ENCODE measurements at regions not wholly inside any gene's neighbourhood (a gene's known extent, or its start where the extent isn't known, plus 50 kb on each side); places are given as distances from the start of the nearest gene placed in this dataset.
"Not testable (repeated sequence)": the region's sequence is repeated elsewhere in the genome, so short reads cannot be mapped to it uniquely, and the experiment has no call there.

DNA sequence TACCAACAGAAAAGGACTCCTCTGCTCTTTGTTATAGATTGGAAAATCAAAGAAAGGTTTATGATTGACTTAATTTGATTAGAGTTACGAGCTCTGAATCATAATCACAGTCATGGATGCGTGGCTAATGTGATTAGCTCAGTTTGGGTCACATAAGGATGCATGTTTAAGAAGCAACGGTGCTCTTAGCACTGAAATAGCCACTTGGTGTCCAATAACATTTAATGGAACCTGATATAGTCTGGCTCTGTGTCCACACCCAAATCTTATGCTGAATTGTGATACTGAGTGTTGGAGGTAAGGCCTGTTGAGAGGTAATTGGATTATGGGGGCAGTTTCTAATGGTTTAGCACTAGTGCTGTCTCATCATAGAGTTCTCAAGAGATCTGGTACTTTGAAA, 501.6 kb downstream of the SLC6A15 start:
- POLR2A ChIA-PET: no interaction called here
- no peak for DNase-seq (ENCODE audit: extremely low spot score)
- CTCF ChIA-PET: interaction anchor here (0.7 kb wide), 1 partner anchor 32 kb away, joined by 3 read pairs; no protein-coding TSS in a partner anchor
- TF ChIP-seq, protein P1, sequence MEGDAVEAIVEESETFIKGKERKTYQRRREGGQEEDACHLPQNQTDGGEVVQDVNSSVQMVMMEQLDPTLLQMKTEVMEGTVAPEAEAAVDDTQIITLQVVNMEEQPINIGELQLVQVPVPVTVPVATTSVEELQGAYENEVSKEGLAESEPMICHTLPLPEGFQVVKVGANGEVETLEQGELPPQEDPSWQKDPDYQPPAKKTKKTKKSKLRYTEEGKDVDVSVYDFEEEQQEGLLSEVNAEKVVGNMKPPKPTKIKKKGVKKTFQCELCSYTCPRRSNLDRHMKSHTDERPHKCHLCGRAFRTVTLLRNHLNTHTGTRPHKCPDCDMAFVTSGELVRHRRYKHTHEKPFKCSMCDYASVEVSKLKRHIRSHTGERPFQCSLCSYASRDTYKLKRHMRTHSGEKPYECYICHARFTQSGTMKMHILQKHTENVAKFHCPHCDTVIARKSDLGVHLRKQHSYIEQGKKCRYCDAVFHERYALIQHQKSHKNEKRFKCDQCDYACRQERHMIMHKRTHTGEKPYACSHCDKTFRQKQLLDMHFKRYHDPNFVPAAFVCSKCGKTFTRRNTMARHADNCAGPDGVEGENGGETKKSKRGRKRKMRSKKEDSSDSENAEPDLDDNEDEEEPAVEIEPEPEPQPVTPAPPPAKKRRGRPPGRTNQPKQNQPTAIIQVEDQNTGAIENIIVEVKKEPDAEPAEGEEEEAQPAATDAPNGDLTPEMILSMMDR (IDR thresholded peaks at IDR 0.05; ENCODE audit: control extremely low read depth, extremely low read depth, low read depth, missing control alignments): no peak

- TF ChIP-seq, protein P1 (IDR thresholded peaks at IDR 0.05; ENCODE audit: control extremely low read depth, extremely low read depth, low read depth, missing control alignments): no peak
- DNase-seq (ENCODE audit: extremely low spot score): no peak
Measured at GRCh38 chr12:84408936-84409335, 503.7 kb downstream of the SLC6A15 start.

GRCh38 chr12:84406720-84407119, 505.9 kb downstream of the SLC6A15 start:
- POLR2A ChIA-PET, CTCF ChIA-PET: not testable (repeated sequence)

More at GRCh38 chr12:84408936-84409335, 503.7 kb downstream of the SLC6A15 start:
- ChIA-PET POLR2A (no interaction called here), CTCF (no interaction called here)

DNA sequence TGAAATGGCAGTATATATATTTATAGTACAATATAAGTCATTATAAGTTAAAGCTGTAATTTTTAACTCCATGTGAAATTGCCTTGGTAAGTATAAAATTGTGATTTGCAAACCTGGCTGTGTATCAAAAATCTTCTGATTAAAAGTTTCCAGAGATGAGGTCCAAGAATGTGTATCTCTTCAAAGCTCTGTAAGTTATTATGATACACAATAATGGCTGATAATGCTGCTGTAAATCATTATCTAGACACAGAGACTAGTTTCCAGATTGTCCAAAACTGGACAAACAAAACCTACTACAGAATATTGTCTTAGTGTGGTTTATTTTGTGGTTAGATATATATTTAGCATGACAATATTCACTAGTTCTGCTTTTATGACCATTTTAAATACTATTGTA, 514.8 kb downstream of the SLC6A15 start:
- ChIA-PET POLR2A (no interaction called here), CTCF (no interaction called here)
- DNase-seq (ENCODE audit: extremely low spot score): no peak
- TF ChIP-seq, protein P1 (IDR thresholded peaks at IDR 0.05; ENCODE audit: control extremely low read depth, extremely low read depth, low read depth, missing control alignments): no peak

More at GRCh38 chr12:84406720-84407119, 505.9 kb downstream of the SLC6A15 start:
- not testable (repeated sequence) for DNase-seq (ENCODE audit: extremely low spot score)

DNA sequence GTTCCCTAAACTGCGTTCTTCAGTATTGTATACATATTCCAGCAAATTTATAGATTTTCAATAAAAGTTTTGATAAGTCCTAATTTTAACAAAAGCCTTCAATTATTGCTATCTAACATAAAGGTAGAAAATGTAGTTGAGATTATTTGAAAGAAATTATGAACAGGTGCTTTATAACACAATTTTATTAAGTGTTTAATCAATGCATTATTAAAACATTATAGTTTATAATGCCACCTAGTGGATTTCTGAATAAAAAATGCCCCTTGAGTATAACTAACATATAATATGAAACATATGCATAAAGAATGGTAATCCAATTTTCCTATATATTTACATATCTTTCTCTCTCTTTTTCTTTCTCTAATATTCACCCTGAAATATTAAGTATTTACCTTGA, 515.3 kb downstream of the SLC6A15 start:
- ChIA-PET POLR2A (no interaction called here), CTCF (no interaction called here)
- DNase-seq (ENCODE audit: extremely low spot score): no peak
- TF ChIP-seq, protein P1 (IDR thresholded peaks at IDR 0.05; ENCODE audit: control extremely low read depth, extremely low read depth, low read depth, missing control alignments): no peak

DNA sequence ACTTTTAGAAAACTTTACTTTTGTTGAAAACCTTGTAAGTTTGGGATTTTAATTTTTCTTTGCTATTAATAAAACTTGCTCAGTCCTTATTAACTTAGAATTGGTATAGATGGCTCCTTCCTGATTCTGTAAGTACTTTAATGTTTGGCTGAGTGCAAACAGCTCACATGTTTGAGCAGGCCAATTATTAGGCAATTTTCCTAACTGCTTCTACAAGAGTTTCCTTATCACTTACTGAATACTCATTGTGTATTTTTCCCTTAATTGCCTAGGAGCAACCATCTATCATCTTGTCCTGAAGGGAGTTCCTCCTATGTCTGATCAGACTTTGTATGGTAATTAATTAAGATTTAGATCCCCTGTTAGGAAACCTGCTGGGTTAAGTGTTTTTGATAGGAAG, 521.4 kb downstream of the SLC6A15 start:
- CTCF ChIA-PET; DNase-seq (ENCODE audit: extremely low spot score); POLR2A ChIA-PET: not testable (repeated sequence)

DNA sequence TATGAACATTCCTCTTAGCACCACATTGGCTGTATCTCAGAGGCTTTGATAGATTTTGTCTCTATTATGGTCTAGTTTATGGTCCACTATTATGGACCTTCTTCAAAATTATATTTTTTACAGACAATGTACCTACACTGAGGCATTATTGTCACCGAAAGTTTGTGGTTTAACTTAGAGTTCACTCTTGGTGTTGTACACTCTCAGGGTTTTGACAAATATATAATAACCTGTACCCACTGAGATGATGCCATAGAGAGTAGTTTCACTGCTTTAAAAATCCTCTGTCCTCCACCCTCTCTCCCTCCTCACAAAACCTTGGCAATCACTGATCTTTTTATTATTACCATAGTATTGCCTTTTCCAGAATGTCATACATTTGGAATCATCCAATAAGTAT, 528.2 kb downstream of the SLC6A15 start:
- no peak for DNase-seq (ENCODE audit: extremely low spot score)
- ChIA-PET CTCF (no interaction called here), POLR2A (no interaction called here)
- TF ChIP-seq, protein P1 (IDR thresholded peaks at IDR 0.05; ENCODE audit: control extremely low read depth, extremely low read depth, low read depth, missing control alignments): no peak

GRCh38 chr12:84382486-84382885, 530.1 kb downstream of the SLC6A15 start:
- CTCF ChIA-PET; POLR2A ChIA-PET; DNase-seq (ENCODE audit: extremely low spot score): not testable (repeated sequence)

Measured in GM10248 (cell line).